ENCODE measurements at regions not wholly inside any gene's neighbourhood (a gene's known extent, or its start where the extent isn't known, plus 50 kb on each side); places are given as distances from the start of the nearest gene placed in this dataset.
"Not testable (repeated sequence)": the region's sequence is repeated elsewhere in the genome, so short reads cannot be mapped to it uniquely, and the experiment has no call there.

DNA sequence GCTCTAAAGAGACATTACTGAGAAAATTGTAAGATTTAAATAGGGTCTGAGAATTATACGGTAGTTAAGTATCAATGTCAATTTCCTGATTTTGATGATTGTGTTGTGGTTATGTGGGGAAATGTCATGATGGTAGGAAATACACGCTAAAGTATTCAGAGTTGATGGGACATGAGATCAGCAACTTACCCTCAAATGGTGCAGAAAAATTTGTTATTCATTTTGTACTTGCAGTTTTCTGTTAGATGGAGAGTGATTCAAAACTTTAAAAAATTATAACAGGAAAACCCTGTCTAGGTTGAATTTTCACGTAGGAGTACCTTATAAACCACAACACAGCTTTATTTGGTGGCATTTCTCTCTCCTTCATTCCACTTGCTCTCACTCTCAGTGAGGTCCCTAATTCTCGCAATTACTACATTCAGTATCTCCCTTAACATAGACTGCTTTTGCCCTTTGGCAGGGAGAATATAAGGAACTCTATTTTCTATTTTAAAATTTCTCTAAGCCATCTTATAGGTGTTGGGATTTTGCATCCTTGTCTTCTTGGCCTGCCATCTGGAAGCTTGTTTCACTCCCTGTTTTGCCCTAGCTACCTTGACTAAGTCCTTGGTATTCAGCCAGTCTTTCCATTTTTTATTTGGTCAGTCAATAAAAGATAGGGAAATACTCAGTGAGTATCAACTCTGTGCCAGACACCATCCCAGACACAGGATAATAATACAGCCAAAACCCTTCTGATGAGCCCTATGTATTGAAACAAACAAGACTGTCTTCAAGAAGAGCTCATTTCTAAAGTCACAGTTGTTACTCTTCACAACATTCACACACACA, 550.6 kb upstream of the ACVR2A start:
- no peak for DNase-seq (ENCODE audit: low read depth, low spot score)
- H3K4me3 ChIP-seq (ENCODE audit: low read length), result no peak overlapping the region

DNA sequence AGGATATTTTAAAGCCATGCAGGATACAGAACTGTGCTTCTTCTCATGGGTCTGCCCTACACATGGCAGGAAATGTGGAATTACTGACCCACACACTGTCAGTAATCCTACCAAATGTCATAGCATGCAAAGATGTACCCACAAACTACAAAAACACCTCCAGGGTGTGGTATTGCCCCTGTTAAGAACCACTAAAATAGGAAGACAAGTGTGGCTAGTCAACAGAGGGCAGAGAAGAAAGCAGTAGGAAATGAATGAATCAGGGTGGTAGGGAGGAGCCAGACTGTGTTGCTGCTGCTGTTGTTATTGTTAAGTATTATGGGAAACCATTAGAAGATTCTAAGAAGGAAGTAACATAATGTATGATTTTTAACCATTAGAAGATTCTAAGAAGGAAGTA, 556.7 kb upstream of the ACVR2A start:
- no peak for DNase-seq (ENCODE audit: low read depth, low spot score)

DNA sequence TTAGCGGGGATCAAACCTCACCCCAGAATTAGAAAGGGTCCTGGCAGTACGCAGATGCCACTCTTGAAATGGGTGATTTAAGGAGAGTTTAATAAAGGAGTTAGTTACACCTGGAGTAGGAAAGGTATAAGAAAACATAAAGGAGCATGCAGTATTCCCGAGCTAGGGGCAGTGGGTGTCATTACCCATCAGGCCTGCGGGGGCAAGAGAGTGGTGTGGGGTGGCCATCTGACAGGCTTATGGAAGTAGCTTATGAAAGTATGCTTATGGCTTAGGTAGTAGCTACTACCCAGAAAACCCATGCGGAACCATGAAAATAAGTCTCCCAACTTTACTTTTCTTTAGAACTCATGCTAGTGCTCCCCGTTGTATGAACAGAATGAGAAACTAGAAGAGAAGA, 568.9 kb upstream of the ACVR2A start:
- H3K4me3 ChIP-seq (ENCODE audit: low read length), result no peak overlapping the region
- DNase-seq (ENCODE audit: low read depth, low spot score), result no peak

More for the DNA sequence above, 556.7 kb upstream of the ACVR2A start:
- no peak overlapping the region for H3K4me3 ChIP-seq (ENCODE audit: low read length)

DNA sequence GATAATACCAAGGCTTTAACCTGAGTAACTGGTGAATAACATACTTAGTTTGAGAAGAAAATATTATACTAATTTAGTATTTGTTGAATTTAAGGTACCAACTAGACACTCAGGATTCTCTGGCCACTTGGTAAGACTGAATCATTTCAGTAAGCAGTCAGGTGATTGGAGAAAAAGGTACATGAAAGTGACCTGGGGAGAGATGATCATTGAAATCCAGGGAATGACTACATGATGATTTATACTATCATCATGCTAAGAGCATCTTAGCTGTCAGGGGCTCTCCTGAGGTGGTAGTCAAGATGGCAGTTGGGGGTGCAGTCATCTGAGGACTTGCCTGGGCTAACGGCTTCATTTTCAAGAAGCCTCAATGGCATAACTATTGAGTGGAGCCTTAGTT, 571.2 kb upstream of the ACVR2A start:
- DNase-seq (ENCODE audit: low read depth, low spot score), result no peak

DNA sequence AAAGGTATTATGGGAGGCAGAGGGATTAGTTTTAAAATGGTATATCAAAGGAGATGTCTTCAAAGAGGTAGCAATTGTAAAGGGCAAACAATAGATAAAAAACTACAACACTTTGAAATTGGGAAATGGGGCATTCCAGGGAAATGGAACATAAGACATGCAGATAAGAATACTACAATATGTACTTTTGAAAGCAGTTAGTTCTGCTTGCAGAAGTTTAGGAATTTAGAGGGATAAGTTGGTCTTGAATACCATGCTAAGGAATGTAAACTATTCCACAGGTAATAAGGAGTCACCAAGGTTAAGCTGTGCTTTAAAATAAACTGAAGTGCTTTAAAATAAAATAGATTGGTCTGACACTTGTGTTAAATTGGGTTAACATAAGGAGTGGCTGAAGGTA, 571.7 kb upstream of the ACVR2A start:
- DNase-seq (ENCODE audit: low read depth, low spot score), result no peak
- no peak overlapping the region for H3K4me3 ChIP-seq (ENCODE audit: low read length)

More for the DNA sequence above, 571.2 kb upstream of the ACVR2A start:
- no peak overlapping the region for H3K4me3 ChIP-seq (ENCODE audit: low read length)

DNA sequence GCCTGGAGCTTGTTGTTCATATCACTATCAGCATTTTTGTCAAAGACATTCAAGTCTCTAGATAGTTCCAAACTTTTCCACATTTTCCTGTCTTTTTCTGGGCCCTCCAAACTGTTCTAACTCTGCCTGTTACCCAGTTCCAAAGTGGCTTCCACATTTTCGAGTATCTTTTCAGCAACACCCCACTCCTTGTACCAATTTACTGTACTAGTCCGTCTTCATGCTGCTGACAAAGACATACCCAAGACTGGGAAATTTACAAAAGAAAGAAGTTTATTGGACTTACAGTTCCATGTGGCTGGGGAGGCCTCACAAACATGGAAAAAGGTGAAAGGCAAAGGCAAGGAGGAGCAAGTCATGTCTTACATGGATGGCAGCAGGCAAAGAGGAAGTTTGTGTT, 575.2 kb upstream of the ACVR2A start:
- not testable (repeated sequence) for H3K4me3 ChIP-seq (ENCODE audit: low read length); DNase-seq (ENCODE audit: low read depth, low spot score)

DNA sequence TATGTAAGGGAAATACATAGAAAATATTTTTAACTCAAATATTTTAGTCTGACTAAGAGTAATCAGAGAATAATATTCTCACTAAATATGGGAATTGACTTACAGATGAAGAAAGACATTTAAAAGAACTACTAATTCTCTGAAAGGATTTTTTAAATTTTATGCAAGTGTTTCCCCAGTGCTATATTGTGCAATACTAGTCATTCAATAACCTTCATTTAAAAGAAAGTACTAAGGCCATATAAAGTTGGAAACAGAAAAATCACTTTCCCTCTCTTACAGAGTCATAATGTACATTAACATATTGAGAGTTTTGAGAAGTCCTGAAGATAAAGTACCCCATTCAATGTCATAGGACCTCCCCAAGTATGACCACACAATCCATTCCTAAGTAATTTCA, 584.6 kb upstream of the ACVR2A start:
- DNase-seq (ENCODE audit: low read depth, low spot score), result no peak
- no peak overlapping the region for H3K4me3 ChIP-seq (ENCODE audit: low read length)

DNA sequence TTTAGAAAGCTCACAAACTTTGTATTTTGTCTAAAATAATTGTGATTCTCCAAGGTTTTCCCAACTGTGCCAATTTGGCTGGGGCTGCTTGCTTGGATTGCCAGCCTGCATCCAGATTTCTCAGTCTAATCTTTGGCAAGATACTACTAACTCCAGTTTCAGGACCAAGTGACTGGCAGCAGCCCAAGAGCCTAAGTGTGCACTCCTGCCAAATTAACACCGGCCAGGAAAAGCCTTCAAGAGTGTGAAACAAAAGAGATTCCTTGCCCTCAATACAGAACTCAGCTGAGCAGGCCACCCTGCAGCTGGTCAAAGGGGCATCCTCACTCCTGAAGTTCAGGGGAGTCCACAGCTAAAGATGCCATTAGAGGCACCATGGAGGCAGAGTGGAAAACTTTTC, 589.0 kb upstream of the ACVR2A start:
- no peak overlapping the region for H3K4me3 ChIP-seq (ENCODE audit: low read length)
- DNase-seq (ENCODE audit: low read depth, low spot score), result no peak

DNA sequence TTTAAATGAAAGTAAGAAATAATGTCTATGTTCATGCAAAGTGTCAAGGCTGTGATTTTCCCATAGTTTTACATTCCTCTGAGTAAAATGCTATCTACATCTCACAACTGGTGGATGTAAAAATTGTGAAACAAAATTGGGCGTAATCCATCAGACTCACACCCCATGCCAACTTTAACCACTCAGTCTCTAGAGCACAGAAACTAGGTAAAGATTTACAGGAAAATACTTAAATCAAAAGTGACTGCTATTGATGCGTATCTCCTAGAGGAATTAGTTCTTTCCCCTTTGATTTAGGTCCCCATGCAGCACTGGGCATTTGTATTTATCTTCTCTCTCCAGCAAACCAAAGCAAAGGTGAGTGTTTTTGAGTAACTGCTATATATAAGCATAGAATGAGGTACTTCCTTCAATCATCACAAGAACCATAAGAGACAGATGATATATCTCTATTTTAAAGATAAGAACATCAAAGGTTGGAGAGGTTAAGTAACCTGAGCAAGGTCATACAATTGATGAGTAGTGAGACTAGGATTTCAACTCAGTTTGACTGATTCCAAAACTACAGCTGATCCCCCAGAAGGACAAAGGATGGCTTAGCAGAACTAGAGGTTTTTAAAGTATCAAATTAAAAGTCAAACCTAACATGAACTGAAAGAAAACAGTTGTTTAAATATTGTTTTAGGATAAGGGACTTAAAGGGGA, 594.0 kb upstream of the ACVR2A start:
- no peak overlapping the region for H3K4me3 ChIP-seq (ENCODE audit: low read length)
- no peak for DNase-seq (ENCODE audit: low read depth, low spot score)

DNA sequence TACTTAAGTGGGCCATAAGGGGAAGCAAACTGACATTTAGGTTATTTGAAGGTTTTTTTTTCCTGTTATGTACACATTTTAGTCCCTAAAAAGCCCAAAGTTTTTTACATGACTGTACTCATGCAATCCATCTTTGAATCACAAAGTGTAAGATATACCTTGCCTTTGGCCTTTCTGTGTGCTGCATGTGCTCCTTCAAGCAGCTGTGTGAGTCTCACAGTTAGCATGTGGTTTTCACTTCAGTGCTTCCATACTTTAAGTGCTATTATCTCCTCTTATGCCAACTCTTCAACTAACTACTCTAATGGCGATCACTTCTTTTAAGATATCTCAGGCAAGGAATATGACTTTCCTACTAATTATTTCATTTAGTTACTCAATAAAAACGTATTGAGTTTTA, 597.1 kb upstream of the ACVR2A start:
- H3K4me3 ChIP-seq (ENCODE audit: low read length), result no peak overlapping the region

DNA sequence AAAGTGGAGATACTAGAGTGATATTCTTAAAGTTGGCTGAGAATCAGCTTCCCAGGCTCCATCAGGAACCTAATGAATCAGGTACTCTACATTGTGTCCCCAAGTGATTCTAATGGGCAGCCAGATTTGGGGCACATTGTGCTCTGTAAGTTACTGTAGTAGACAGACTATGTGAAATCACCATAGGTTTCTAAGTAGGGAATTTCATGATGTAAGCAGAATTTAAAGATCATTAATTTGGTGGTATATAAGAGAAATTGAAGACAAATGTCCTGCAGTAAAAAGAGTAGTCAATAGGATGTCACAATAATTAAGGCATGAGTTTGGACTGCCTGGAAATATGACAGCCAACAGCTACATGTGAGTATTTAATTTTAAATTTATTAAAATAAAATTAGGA, 602.4 kb upstream of the ACVR2A start:
- no peak overlapping the region for H3K4me3 ChIP-seq (ENCODE audit: low read length)
- DNase-seq (ENCODE audit: low read depth, low spot score), result no peak

More for the DNA sequence above, 597.1 kb upstream of the ACVR2A start:
- DNase-seq (ENCODE audit: low read depth, low spot score), result no peak

DNA sequence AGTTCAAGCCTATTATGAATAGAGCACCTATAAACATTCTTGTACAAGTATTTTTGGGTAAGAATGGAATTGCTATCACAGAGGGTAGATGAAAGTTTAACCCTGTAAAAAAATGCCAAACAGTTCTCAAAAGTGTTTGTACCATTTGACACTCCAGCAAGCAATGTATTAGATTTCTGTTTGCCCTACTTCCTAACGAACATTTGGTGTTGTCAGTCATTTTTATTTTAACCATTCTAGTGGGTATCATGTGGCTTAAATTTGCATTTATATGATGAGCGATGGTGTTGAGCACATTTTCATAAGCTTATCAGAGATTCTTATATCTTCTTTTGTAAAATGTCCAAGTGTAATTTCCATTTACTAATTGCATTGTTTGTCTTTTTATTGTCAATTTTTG, 608.2 kb upstream of the ACVR2A start:
- no peak for DNase-seq (ENCODE audit: low read depth, low spot score)
- H3K4me3 ChIP-seq (ENCODE audit: low read length), result no peak overlapping the region

DNA sequence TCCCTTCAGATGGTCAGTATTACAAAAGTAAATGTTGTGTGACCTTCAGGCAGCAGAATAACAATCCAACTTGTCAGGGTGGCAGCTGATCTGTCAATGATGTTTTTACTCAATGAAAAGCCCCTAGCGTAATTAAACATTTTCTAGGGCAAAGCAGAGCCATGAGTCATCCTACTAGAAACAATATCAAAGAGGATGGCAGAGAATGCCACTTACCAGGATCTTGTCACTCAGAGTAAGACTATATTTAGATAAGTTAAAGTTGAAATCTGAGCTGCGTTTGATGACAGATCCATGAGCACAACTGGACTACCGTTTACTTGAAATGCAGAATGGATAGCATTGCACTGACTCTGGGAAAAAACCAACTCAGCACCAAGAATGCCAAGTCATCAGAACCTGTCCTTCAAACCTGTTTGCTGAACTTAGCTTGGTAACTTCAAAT, 612.6 kb upstream of the ACVR2A start:
- H3K4me3 ChIP-seq (ENCODE audit: low read length), result no peak overlapping the region
- DNase-seq (ENCODE audit: low read depth, low spot score), result no peak

DNA sequence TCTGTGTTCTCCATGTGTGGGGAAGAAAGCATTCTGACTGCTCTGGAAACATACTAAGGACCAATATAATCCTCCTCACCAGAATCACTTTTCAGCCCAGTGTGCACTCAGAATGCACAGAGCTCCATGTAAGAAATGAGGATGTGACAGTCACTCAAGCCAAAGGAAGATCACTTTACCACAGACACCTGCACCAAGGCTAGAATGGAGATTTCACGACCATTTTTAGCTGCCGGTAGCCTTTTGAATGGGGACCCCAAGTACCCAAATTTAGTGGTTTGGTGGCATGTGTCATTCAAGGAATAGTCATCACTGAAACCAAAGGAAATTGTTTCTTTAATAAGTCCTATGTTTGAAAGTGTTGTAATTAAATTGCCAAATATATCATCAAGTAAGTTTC, 613.2 kb upstream of the ACVR2A start:
- H3K4me3 ChIP-seq (ENCODE audit: low read length), result no peak overlapping the region
- DNase-seq (ENCODE audit: low read depth, low spot score), result no peak

DNA sequence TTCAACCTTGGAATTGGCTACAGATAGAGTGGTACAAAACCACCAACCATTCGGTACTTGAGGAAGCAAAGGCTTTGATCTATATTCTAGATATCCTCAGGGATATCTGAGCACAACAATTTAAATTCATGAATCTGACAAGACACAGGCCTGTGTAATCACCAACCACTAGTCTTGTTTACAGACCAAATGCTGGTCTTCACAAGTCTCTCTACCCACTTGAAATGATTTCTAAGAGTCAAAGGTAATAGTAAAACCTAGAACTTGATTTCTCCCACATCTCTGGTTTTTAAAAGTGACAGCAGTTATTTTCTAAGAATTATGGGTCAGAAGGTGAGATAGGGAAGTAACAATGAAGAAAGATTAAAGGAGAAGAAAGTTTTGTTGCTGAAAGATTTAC, 613.7 kb upstream of the ACVR2A start:
- H3K4me3 ChIP-seq (ENCODE audit: low read length), result no peak overlapping the region
- no peak for DNase-seq (ENCODE audit: low read depth, low spot score)

DNA sequence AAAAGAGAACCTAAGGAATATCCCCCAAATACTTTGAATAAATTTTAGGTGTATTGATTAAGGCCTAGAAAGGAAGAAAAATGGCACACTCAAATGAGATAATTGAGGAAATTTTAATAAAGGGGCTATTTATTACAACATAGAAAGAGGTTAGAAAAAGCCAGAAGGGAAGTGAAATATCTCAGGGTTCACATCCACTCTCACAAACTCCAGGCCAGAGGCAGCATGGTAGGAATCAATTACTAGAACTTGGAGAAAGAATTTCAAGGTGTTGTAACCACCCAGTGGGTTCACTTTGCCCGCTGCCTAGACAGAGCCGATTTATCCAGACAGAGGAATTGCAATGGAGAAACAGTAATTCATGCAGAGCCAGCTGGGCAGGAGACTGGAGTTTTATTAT, 617.5 kb upstream of the ACVR2A start:
- no peak overlapping the region for H3K4me3 ChIP-seq (ENCODE audit: low read length)
- DNase-seq (ENCODE audit: low read depth, low spot score), result no peak

DNA sequence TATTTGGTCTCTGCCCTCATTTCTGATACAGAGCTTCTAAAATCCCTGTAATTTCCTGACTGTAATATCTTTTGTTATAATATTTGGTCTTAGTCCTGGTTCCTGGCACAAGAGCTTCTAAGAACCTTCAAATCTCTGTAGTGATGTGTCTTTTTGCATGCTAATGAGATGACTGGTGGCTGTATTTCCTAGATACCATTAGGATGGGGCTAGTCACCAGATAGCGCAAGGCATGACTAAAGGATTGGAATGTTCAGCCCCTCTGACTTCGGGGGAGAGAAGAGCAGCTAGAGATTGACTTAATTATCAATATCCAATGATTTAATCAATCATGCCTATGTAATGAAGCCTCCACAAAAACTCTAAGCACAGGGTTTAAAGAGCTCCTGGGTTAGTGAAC, 620.8 kb upstream of the ACVR2A start:
- no peak for DNase-seq (ENCODE audit: low read depth, low spot score)

DNA sequence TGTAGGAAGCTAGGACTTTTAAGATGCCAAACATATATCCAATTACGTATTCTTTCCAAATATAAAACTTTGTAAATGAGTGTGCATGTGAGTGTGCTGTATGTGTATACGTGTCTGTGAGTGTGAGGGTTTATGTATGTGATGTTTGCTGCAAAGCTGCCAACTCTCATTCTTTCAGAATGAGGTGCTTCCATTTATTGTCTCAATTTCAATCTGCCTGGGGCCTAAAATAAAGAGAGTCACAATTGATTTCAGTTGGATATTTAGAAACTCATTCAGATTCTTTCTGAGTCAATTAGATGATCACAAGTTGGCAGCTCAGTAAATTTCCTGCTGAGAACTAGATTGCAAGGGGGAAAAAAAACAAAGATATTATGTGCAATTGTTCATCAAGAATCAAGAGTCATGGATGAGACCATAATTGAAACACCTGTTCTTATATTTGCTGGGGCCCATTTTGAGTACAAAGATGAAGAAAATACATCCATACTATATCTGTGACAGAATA, 621.2 kb upstream of the ACVR2A start:
- no peak for DNase-seq (ENCODE audit: low read depth, low spot score)
- H3K4me3 ChIP-seq (ENCODE audit: low read length), result no peak overlapping the region

More for the DNA sequence above, 620.8 kb upstream of the ACVR2A start:
- no peak overlapping the region for H3K4me3 ChIP-seq (ENCODE audit: low read length)

DNA sequence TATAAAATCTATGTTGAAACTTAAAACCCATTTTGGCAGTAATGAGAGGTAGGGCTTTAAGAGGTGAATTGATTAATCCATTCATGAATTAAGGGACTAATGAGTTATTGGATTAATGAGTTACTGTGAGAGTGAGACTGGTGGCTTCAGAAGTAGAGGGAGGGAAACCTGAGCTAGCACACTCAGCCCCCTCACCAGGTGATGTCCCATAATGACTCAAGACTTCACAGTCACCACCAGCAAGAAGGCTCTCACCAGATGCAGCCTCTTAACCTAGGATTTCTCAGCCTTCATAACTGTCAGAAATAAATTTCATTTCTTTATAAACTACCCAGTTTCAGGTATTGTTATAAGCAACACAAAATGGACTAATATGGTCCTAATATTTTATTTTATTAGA, 621.7 kb upstream of the ACVR2A start:
- no peak overlapping the region for H3K4me3 ChIP-seq (ENCODE audit: low read length)
- no peak for DNase-seq (ENCODE audit: low read depth, low spot score)

DNA sequence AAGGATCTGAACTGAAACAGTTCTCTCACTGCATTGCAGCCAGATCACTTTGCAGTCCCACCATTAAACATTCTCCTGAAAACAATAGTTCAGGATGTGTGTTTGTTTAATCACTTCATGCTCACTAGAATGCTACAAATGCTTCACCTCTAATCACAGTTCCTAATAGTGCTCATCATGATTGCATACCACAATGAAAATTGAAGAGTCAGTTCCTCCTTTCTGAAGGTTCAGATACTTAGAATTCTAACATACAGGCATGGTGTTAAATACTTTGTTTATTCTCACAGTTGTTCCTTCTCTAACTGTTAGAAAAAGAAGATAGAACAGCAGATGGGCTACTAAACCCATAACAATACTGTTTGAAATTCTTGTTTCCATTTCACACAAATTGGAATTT, 622.3 kb upstream of the ACVR2A start:
- no peak for DNase-seq (ENCODE audit: low read depth, low spot score)
- H3K4me3 ChIP-seq (ENCODE audit: low read length), result no peak overlapping the region

Measured in Jurkat, Clone E6-1 (cell line).